HUES6 (cell line): ENCODE measurements at regions not wholly inside any gene's neighbourhood (a gene's known extent, or its start where the extent isn't known, plus 50 kb on each side); places are given as distances from the start of the nearest gene placed in this dataset.

Source experiments
- H3K27ac ChIP-seq: 2 replicates; pipeline ENCODE4 v1.7.0; 2013; ENCODE audit warnings: low read depth, mild to moderate bottlenecking, low read length, inconsistent platforms
- H3K27me3 ChIP-seq: 2 replicates; pipeline ENCODE4 v1.6.1; 2013; ENCODE audit warnings: low read length; ENCODE audit not compliant: control insufficient read depth, insufficient read depth
- H3K36me3 ChIP-seq: 2 replicates; pipeline ENCODE4 v1.6.1; 2013; ENCODE audit warnings: low read length; ENCODE audit not compliant: control insufficient read depth, insufficient read depth
- H3K4me1 ChIP-seq: 2 replicates; pipeline ENCODE4 v1.6.1; 2013; ENCODE audit warnings: low read length; ENCODE audit not compliant: control insufficient read depth, insufficient read depth
- H3K4me3 ChIP-seq: 2 replicates; pipeline ENCODE4 v1.5.1; 2013; ENCODE audit warnings: low read depth, low read length
- H3K9ac ChIP-seq: one replicate; pipeline ENCODE4 v1.6.1; 2013; ENCODE audit warnings: mild to moderate bottlenecking, low read length
- H3K9me3 ChIP-seq: 2 replicates; pipeline ENCODE4 v1.6.1; 2013; ENCODE audit warnings: low read depth, low read length; ENCODE audit not compliant: control insufficient read depth, insufficient read depth

GRCh38 chr18:52277785-52278184 lies 62.2 kb upstream of the DCC start:
- Histone ChIP-seq H3K4me1 (no peaks in the 10 kb centered on the region), H3K27me3 (no peaks in the 10 kb centered on the region), H3K9ac (no peak overlapping the region), H3K9me3 (no peaks in the 10 kb centered on the region), H3K36me3 (no peaks in the 10 kb centered on the region), H3K27ac (no peak overlapping the region), H3K4me3 (no peak overlapping the region)

DNA sequence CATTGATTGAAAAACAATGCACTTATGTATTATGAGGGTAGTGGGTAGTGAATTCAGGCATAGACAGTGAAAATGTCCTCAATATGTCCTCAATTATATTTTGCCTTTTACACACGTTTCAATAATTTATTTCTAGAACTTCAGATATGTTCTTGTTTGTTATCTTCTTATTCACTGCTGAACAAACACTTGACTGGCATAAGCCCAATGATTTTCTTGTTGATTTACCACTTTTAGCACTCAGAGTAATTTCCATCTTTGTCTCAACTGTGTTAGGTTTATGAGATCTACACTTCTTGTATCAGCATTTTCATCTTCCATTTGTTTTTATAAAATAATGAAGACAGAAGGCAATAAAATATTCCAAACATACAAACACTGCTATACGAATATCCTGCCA lies 61.8 kb upstream of the DCC start:
- H3K9me3 ChIP-seq, result no peaks in the 10 kb centered on the region
- H3K9ac ChIP-seq, result no peak overlapping the region
- H3K4me3 ChIP-seq, result no peak overlapping the region
- no peaks in the 10 kb centered on the region for H3K4me1 ChIP-seq
- no peak overlapping the region for H3K27ac ChIP-seq
- no peaks in the 10 kb centered on the region for H3K27me3 ChIP-seq
- no peaks in the 10 kb centered on the region for H3K36me3 ChIP-seq

- Histone ChIP-seq H3K9me3 (no peaks in the 10 kb centered on the region), H3K36me3 (no peaks in the 10 kb centered on the region), H3K4me1 (no peaks in the 10 kb centered on the region), H3K27ac (no peak overlapping the region), H3K9ac (no peak overlapping the region), H3K27me3 (no peaks in the 10 kb centered on the region), H3K4me3 (no peak overlapping the region)
Observed at GRCh38 chr18:52280702-52281101, 59.3 kb upstream of the DCC start.

GRCh38 chr18:52283927-52284326 lies 56.1 kb upstream of the DCC start:
- Histone ChIP-seq H3K36me3 (no peaks in the 10 kb centered on the region), H3K4me3 (no peak overlapping the region), H3K27me3 (no peaks in the 10 kb centered on the region), H3K9me3 (no peaks in the 10 kb centered on the region), H3K4me1 (peaks cover 22% of the 10 kb centered on the region), H3K9ac (no peak overlapping the region), H3K27ac (no peak overlapping the region)

GRCh38 chr18:52286675-52287074 lies 53.3 kb upstream of the DCC start:
- no peak overlapping the region for H3K4me3 ChIP-seq
- H3K27me3 ChIP-seq, result no peaks in the 10 kb centered on the region
- no peak overlapping the region for H3K27ac ChIP-seq

DNA sequence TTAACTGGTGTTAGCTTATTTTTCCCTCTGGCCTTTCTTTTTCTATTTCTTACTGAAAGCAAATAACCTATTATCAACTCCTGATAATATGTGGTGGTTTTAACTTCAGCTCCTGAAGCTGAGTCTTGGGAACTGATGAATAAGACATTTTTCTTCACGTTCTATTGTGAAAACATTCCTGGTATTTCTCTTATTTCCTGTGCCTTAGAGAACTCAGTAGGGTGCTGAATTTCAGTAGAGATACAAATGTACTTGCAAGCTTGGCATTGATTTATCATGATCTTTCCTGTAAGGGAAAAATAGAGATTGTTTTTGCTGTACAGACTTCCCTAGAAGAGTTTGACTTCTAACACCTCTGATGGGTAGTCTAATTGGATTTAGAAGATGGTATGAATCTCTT lies 52.8 kb upstream of the DCC start:
- Histone ChIP-seq H3K9me3 (no peaks in the 10 kb centered on the region), H3K36me3 (no peaks in the 10 kb centered on the region), H3K4me1 (peaks cover 22% of the 10 kb centered on the region), H3K9ac (no peak overlapping the region), H3K27me3 (no peaks in the 10 kb centered on the region), H3K4me3 (no peak overlapping the region), H3K27ac (no peak overlapping the region)

More at GRCh38 chr18:52286675-52287074, 53.3 kb upstream of the DCC start:
- no peaks in the 10 kb centered on the region for H3K36me3 ChIP-seq
- H3K9me3 ChIP-seq, result no peaks in the 10 kb centered on the region
- H3K9ac ChIP-seq, result no peak overlapping the region
- H3K4me1 ChIP-seq, result peaks cover 22% of the 10 kb centered on the region

DNA sequence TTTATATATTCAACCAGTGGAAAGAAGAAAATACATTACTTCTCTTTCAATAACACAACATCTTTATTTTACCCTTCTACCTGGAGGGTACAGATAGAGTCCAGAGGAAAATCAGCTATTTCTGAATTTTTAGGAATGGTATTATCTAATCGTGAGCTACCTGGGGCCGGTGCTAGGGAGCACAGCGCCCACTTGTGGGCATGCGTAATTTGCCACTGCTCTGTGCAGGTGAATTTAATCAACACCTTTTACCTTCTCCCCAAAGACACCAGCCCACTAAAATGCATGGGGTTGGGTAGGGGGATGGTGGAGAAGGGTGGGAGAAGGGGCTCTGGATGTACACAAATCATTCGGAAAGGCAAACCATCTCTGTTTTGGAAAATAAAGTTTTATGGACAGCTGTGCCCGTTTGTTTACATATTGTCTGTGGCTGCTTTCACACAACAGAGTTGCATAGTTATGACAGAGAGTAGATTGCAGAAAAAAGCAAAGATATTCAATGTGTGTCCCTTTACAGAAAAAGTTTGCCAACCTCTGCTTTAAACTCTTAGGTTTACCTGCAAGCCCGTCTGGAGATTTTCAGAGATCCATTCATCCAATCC lies 51.5 kb upstream of the DCC start:
- H3K27me3 ChIP-seq, result no peaks in the 10 kb centered on the region
- no peak overlapping the region for H3K4me3 ChIP-seq

DNA sequence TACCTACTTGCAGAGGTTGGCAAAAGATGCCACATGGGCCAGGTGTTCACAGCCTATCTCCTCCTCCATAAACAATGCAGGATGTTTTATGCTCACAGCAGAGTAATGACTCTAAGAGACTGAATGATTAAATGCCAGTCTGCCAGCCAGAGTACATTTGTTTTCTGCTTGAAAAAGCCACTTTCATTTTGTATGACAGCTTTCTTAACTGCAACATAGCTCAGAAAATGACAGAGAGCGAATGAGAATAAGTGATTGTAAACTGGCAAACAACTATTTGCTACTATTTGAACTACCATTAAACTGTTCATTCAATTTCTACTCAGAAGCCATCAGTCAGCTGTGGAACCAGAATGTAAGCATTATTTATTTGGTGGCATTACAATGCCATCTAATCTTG lies 50.6 kb upstream of the DCC start:
- H3K36me3 ChIP-seq, result no peaks in the 10 kb centered on the region
- peaks cover 22% of the 10 kb centered on the region for H3K4me1 ChIP-seq
- no peak overlapping the region for H3K4me3 ChIP-seq
- no peaks in the 10 kb centered on the region for H3K27me3 ChIP-seq
- no peak overlapping the region for H3K9ac ChIP-seq
- no peak overlapping the region for H3K27ac ChIP-seq
- H3K9me3 ChIP-seq, result no peaks in the 10 kb centered on the region

More for the DNA sequence above, 51.5 kb upstream of the DCC start:
- Histone ChIP-seq H3K9me3 (no peaks in the 10 kb centered on the region), H3K4me1 (peaks cover 22% of the 10 kb centered on the region), H3K9ac (no peak overlapping the region), H3K27ac (no peak overlapping the region), H3K36me3 (no peaks in the 10 kb centered on the region)
